ENCODE measurements at regions not wholly inside any gene's neighbourhood (a gene's known extent, or its start where the extent isn't known, plus 50 kb on each side); places are given as distances from the start of the nearest gene placed in this dataset.

DNA sequence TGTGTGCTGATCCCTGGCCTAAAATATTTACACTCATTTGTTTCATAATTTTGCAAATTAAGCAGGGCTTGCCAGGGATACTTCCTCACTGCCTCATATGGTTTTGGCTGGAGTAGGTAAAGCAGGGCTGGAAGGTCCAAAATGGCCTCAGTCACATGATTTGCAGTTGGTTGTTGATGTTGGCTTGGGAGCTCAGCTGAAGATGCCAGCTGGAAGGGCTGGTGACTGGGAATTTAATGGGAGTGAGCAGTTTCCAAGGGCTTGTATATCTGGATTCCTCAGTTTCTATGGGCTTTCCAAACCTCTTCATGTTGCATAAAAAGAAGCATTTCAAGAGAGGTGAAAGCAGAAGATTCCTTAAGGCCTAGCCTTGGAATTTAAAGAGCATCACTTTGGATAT is 729.3 kb downstream of the CDH18 start:
- intact Hi-C loops (cut with DNase I), result no loop called here
- H3K27ac ChIP-seq, result no peak overlapping the region
- no peaks in the 10 kb centered on the region for H3K36me3 ChIP-seq
- no peak for TF ChIP-seq POLR2A (IDR thresholded peaks at IDR 0.05)
- H3K4me1 ChIP-seq, result no peaks in the 10 kb centered on the region
- H3K27me3 ChIP-seq, result no peaks in the 10 kb centered on the region
- H3K4me3 ChIP-seq, result no peak overlapping the region
- no peaks in the 10 kb centered on the region for H3K9me3 ChIP-seq
- no peak for DNase-seq (ENCODE audit: extremely low spot score in 2 of 2)

GRCh38 chr5:19261879-19262278 is 726.1 kb downstream of the CDH18 start:
- intact Hi-C loops (cut with DNase I), result no loop called here
- TF ChIP-seq CTCF (IDR thresholded peaks at IDR 0.05) (no peak), POLR2A (IDR thresholded peaks at IDR 0.05) (no peak), POLR2AphosphoS5 (IDR thresholded peaks at IDR 0.05; ENCODE audit: insufficient read depth in 1 of 2, low read depth in 1 of 2) (no peak)
- Histone ChIP-seq H3K36me3 (no peaks in the 10 kb centered on the region), H3K27ac (no peak overlapping the region), H3K27me3 (no peaks in the 10 kb centered on the region), H3K4me1 (no peaks in the 10 kb centered on the region), H3K9me3 (no peaks in the 10 kb centered on the region), H3K4me3 (no peak overlapping the region)
- DNase-seq (ENCODE audit: extremely low spot score in 2 of 2), result no peak

DNA sequence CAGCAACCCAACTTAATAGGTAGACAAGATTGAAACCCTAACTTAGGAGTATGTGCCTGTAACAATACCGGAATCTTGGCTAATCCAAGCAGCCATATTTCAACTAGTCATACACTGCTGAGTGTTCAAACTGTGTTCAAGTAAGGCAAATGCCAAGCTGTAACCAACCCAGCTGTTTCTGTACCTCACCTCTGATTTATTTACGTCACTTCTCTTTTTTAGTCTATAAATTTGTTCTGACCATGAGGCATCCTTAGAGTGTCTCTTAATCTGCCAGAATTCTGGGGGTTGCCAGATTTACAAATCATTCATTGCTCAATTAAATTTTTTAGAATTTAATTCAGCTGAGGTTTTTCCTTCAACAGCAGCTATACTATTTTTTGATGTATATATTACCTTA is 723.2 kb downstream of the CDH18 start:
- Histone ChIP-seq H3K27me3 (no peaks in the 10 kb centered on the region), H3K4me3 (no peak overlapping the region), H3K27ac (no peak overlapping the region), H3K4me1 (no peaks in the 10 kb centered on the region), H3K9me3 (no peaks in the 10 kb centered on the region), H3K36me3 (no peaks in the 10 kb centered on the region)
- no peak for TF ChIP-seq POLR2A (IDR thresholded peaks at IDR 0.05)
- TF ChIP-seq CTCF (IDR thresholded peaks at IDR 0.05), result no peak
- TF ChIP-seq POLR2AphosphoS5 (IDR thresholded peaks at IDR 0.05; ENCODE audit: insufficient read depth in 1 of 2, low read depth in 1 of 2), result no peak
- intact Hi-C loops (cut with DNase I), result no loop called here
- no peak for DNase-seq (ENCODE audit: extremely low spot score in 2 of 2)

GRCh38 chr5:19266791-19267190 is 721.2 kb downstream of the CDH18 start:
- no peaks in the 10 kb centered on the region for H3K36me3 ChIP-seq
- intact Hi-C loops (cut with DNase I), result no loop called here
- H3K4me3 ChIP-seq, result no peak overlapping the region
- H3K27ac ChIP-seq, result no peak overlapping the region
- DNase-seq (ENCODE audit: extremely low spot score in 2 of 2), result no peak
- no peaks in the 10 kb centered on the region for H3K9me3 ChIP-seq
- H3K27me3 ChIP-seq, result no peaks in the 10 kb centered on the region
- no peak for TF ChIP-seq POLR2AphosphoS5 (IDR thresholded peaks at IDR 0.05; ENCODE audit: insufficient read depth in 1 of 2, low read depth in 1 of 2)
- TF ChIP-seq POLR2A (IDR thresholded peaks at IDR 0.05), result no peak
- H3K4me1 ChIP-seq, result no peaks in the 10 kb centered on the region

- no peaks in the 10 kb centered on the region for H3K36me3 ChIP-seq
- H3K27ac ChIP-seq, result no peak overlapping the region
- intact Hi-C loops (cut with DNase I), result no loop called here
- DNase-seq (ENCODE audit: extremely low spot score in 2 of 2), result no peak
- no peaks in the 10 kb centered on the region for H3K4me1 ChIP-seq
- no peaks in the 10 kb centered on the region for H3K9me3 ChIP-seq
- no peak for TF ChIP-seq CTCF (IDR thresholded peaks at IDR 0.05)
- TF ChIP-seq POLR2A (IDR thresholded peaks at IDR 0.05), result no peak
- no peak for TF ChIP-seq POLR2AphosphoS5 (IDR thresholded peaks at IDR 0.05; ENCODE audit: insufficient read depth in 1 of 2, low read depth in 1 of 2)
- H3K4me3 ChIP-seq, result no peak overlapping the region
- H3K27me3 ChIP-seq, result no peaks in the 10 kb centered on the region
Measured at GRCh38 chr5:19270153-19270552, 717.8 kb downstream of the CDH18 start.

GRCh38 chr5:19274578-19274977 is 713.4 kb downstream of the CDH18 start:
- Histone ChIP-seq H3K27me3 (no peaks in the 10 kb centered on the region), H3K9me3 (no peaks in the 10 kb centered on the region), H3K4me1 (no peaks in the 10 kb centered on the region), H3K4me3 (no peak overlapping the region), H3K36me3 (no peaks in the 10 kb centered on the region), H3K27ac (no peak overlapping the region)
- TF ChIP-seq POLR2AphosphoS5 (IDR thresholded peaks at IDR 0.05; ENCODE audit: insufficient read depth in 1 of 2, low read depth in 1 of 2) (no peak), CTCF (IDR thresholded peaks at IDR 0.05) (no peak), POLR2A (IDR thresholded peaks at IDR 0.05) (no peak)
- intact Hi-C loops (cut with DNase I), result no loop called here
- DNase-seq (ENCODE audit: extremely low spot score in 2 of 2), result no peak

All from vagina (tissue), 2 donors.